Parathyroid adenoma (tissue), 2 donors: ENCODE measurements at regions not wholly inside any gene's neighbourhood (a gene's known extent, or its start where the extent isn't known, plus 50 kb on each side); places are given as distances from the start of the nearest gene placed in this dataset.

Experiments used
- H2AFZ ChIP-seq: fragments of 300-600 bp; sonication (generic); one replicate; pipeline ENCODE4 v1.7.0; 2017; ENCODE audit warnings: antibody characterized with exemption, mild to moderate bottlenecking
- H3K27ac ChIP-seq: fragments of 300-600 bp; sonication (generic); one replicate; pipeline ENCODE4 v1.7.0; 2017
- H3K27me3 ChIP-seq: fragments of 300-600 bp; sonication (generic); one replicate; pipeline ENCODE4 v1.7.0; 2017; ENCODE audit warnings: low read length; ENCODE audit not compliant: control insufficient read depth, insufficient read depth
- H3K36me3 ChIP-seq: fragments of 300-600 bp; sonication (generic); one replicate; pipeline ENCODE4 v1.7.0; 2017; ENCODE audit warnings: low read length; ENCODE audit not compliant: control insufficient read depth, insufficient read depth
- H3K4me1 ChIP-seq: fragments of 300-600 bp; sonication (generic); one replicate; pipeline ENCODE4 v1.7.0; 2017; ENCODE audit warnings: control low read depth
- H3K4me2 ChIP-seq: fragments of 300-600 bp; sonication (generic); one replicate; pipeline ENCODE4 v1.7.0; 2017; ENCODE audit warnings: low read length
- H3K4me3 ChIP-seq: fragments of 300-600 bp; sonication (generic); one replicate; pipeline ENCODE4 v1.7.0; 2017; ENCODE audit warnings: low read depth, low read length
- H3K79me2 ChIP-seq: fragments of 300-600 bp; sonication (generic); one replicate; pipeline ENCODE4 v1.7.0; 2017; ENCODE audit warnings: control low read depth
- H3K9ac ChIP-seq: fragments of 300-600 bp; sonication (generic); one replicate; pipeline ENCODE4 v1.7.0; 2017; ENCODE audit warnings: mild to moderate bottlenecking
- H3K9me3 ChIP-seq: fragments of 300-600 bp; sonication (generic); one replicate; pipeline ENCODE4 v1.7.0; 2017; ENCODE audit warnings: low read length; ENCODE audit not compliant: control insufficient read depth
- CTCF ChIP-seq: fragments of 300-600 bp; sonication (generic); IDR thresholded peaks from one replicate; pipeline ENCODE4 v1.7.0; 2017; ENCODE audit warnings: antibody characterized with exemption, mild to moderate bottlenecking
- donor health status: primary hyperparathyroidism.

- TF ChIP-seq CTCF, result no peak
- Histone ChIP-seq H3K4me2 (no peak overlapping the region), H3K27me3 (no peaks in the 10 kb centered on the region), H3K9me3 (no peaks in the 10 kb centered on the region), H3K4me1 (no peaks in the 10 kb centered on the region), H3K4me3 (no peak overlapping the region), H3K9ac (no peak overlapping the region), H2AFZ (no peak overlapping the region), H3K79me2 (no peaks in the 10 kb centered on the region), H3K27ac (no peak overlapping the region), H3K36me3 (no peaks in the 10 kb centered on the region)
These were observed 74.7 kb upstream of the CDH5 start for GRCh38 chr16:66291833-66292232.

- Histone ChIP-seq H3K4me2 (no peak overlapping the region), H3K4me3 (no peak overlapping the region), H2AFZ (no peak overlapping the region), H3K79me2 (no peaks in the 10 kb centered on the region), H3K36me3 (no peaks in the 10 kb centered on the region), H3K9ac (no peak overlapping the region), H3K27me3 (no peaks in the 10 kb centered on the region), H3K9me3 (no peaks in the 10 kb centered on the region), H3K4me1 (no peaks in the 10 kb centered on the region), H3K27ac (no peak overlapping the region)
- TF ChIP-seq CTCF, result no peak
These were observed 76.1 kb upstream of the CDH5 start for GRCh38 chr16:66290431-66290830.

GRCh38 chr16:66289986-66290385 is 76.5 kb upstream of the CDH5 start:
- H3K36me3 ChIP-seq, result no peaks in the 10 kb centered on the region
- no peaks in the 10 kb centered on the region for H3K79me2 ChIP-seq
- no peak overlapping the region for H3K27ac ChIP-seq
- no peak for TF ChIP-seq CTCF
- no peaks in the 10 kb centered on the region for H3K9me3 ChIP-seq
- no peak overlapping the region for H3K4me2 ChIP-seq
- no peaks in the 10 kb centered on the region for H3K4me1 ChIP-seq
- no peak overlapping the region for H3K9ac ChIP-seq
- no peak overlapping the region for H3K4me3 ChIP-seq
- no peaks in the 10 kb centered on the region for H3K27me3 ChIP-seq
- H2AFZ ChIP-seq, result no peak overlapping the region

GRCh38 chr16:66289051-66289680 is 77.3 kb upstream of the CDH5 start:
- Histone ChIP-seq H3K9ac (no peak overlapping the region), H3K4me2 (no peak overlapping the region), H3K4me1 (no peaks in the 10 kb centered on the region), H3K79me2 (no peaks in the 10 kb centered on the region), H2AFZ (no peak overlapping the region), H3K27me3 (no peaks in the 10 kb centered on the region), H3K9me3 (no peaks in the 10 kb centered on the region), H3K4me3 (no peak overlapping the region), H3K36me3 (no peaks in the 10 kb centered on the region), H3K27ac (no peak overlapping the region)
- no peak for TF ChIP-seq CTCF

GRCh38 chr16:66287926-66288325 is 78.6 kb upstream of the CDH5 start:
- no peaks in the 10 kb centered on the region for H3K4me1 ChIP-seq
- no peaks in the 10 kb centered on the region for H3K79me2 ChIP-seq
- H3K9me3 ChIP-seq, result no peaks in the 10 kb centered on the region
- H3K4me3 ChIP-seq, result no peak overlapping the region
- no peaks in the 10 kb centered on the region for H3K27me3 ChIP-seq
- TF ChIP-seq CTCF, result no peak
- no peak overlapping the region for H3K27ac ChIP-seq
- H3K9ac ChIP-seq, result no peak overlapping the region
- no peak overlapping the region for H3K4me2 ChIP-seq
- no peaks in the 10 kb centered on the region for H3K36me3 ChIP-seq
- H2AFZ ChIP-seq, result no peak overlapping the region
